Activated CD8-positive, alpha-beta T cell treated with anti-CD3 and anti-CD28 coated beads for 36 hours (primary cell): ENCODE measurements at regions not wholly inside any gene's neighbourhood (a gene's known extent, or its start where the extent isn't known, plus 50 kb on each side); places are given as distances from the start of the nearest gene placed in this dataset.

Source experiments
- ATAC-seq: fragments of 200-7000 bp; cut with Tn5 transposase; one replicate; pipeline ENCODE4 v1.10.0; 2021; ENCODE audit warnings: mild to moderate bottlenecking, moderate library complexity
- CTCF ChIA-PET: fragments of 350-600 bp; sonication (Branson Sonifier 250); formaldehyde crosslinking; loops from one replicate; lab custom pipeline; 2021; ENCODE audit warnings: antibody characterized with exemption; lab: Charles Lee
- POLR2A ChIA-PET: fragments of 350-600 bp; sonication (Branson Sonifier 250); formaldehyde crosslinking; loops from one replicate; lab custom pipeline; 2021; ENCODE audit warnings: antibody characterized with exemption; lab: Charles Lee
- DNase-seq: peaks from one replicate; pipeline ENCODE4 v3.0.0-alpha.2; 2020
- H3K27ac Mint-ChIP-seq: one replicate; pipeline ENCODE4 v1.8.0; 2021; ENCODE audit warnings: mild to moderate bottlenecking, mixed read lengths
- H3K27me3 Mint-ChIP-seq: one replicate; pipeline ENCODE4 v1.8.0; 2021; ENCODE audit warnings: mixed read lengths
- H3K36me3 Mint-ChIP-seq: one replicate; pipeline ENCODE4 v1.8.0; 2021; ENCODE audit warnings: low read depth, mixed read lengths
- H3K4me1 Mint-ChIP-seq: one replicate; pipeline ENCODE4 v1.8.0; 2021; ENCODE audit warnings: low read depth, mixed read lengths
- H3K4me3 Mint-ChIP-seq: one replicate; pipeline ENCODE4 v1.8.0; 2021; ENCODE audit warnings: mild to moderate bottlenecking, moderate library complexity, mixed read lengths
- H3K9me3 Mint-ChIP-seq: one replicate; pipeline ENCODE4 v1.8.0; 2021; ENCODE audit warnings: mixed read lengths
- CTCF ChIP-seq: fragments of 200-600 bp; IDR thresholded peaks from one replicate; pipeline ENCODE4 v1.8.0; 2022; ENCODE audit warnings: antibody characterized with exemption, mild to moderate bottlenecking
- intact Hi-C: fragments of 100-400 bp; cut with micrococcal nuclease; formaldehyde crosslinking; loops from one replicate; pipeline ENCODE4 v1.10.0; 2022

DNA sequence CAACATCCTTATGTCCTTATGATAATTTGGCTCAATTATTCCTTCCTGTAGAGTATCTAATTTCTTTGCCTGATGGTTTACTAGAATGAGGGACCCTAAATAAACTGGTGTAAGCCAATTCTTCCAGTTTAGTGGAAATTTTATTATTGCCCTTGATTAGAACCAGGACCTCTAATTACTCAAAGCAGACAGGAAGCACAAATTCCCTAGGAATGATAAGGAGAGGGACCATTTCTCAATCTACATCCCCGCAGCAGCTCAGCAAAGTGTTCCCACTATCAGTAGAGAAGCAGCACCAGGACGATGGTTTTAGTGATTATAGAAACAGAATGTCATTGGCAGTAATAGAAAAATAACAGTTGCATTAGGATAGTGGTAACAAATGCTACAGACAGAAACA, 97.1 kb downstream of the PLPPR4 start:
- ATAC-seq (no peak), DNase-seq (no peak)
- intact Hi-C loops, result no loop called here
- Mint-ChIP-seq H3K36me3 (no peaks in the 10 kb centered on the region), H3K27ac (no peak overlapping the region), H3K4me1 (no peaks in the 10 kb centered on the region), H3K27me3 (peaks cover 5% of the 10 kb centered on the region), H3K4me3 (no peak overlapping the region), H3K9me3 (no peaks in the 10 kb centered on the region)
- CTCF ChIA-PET, result no interaction called here
- POLR2A ChIA-PET, result no interaction called here
- no peak for TF ChIP-seq CTCF

GRCh38 chr1:99363531-99363930, 99.2 kb downstream of the PLPPR4 start:
- peaks cover 5% of the 10 kb centered on the region for H3K27me3 Mint-ChIP-seq
- POLR2A ChIA-PET, result no interaction called here
- DNase-seq, result no peak
- ATAC-seq, result no peak
- CTCF ChIA-PET, result no interaction called here
- no peak for TF ChIP-seq CTCF
- H3K36me3 Mint-ChIP-seq, result no peaks in the 10 kb centered on the region
- intact Hi-C loops, result no loop called here
- H3K9me3 Mint-ChIP-seq, result no peaks in the 10 kb centered on the region
- H3K27ac Mint-ChIP-seq, result no peak overlapping the region
- no peak overlapping the region for H3K4me3 Mint-ChIP-seq
- no peaks in the 10 kb centered on the region for H3K4me1 Mint-ChIP-seq

DNA sequence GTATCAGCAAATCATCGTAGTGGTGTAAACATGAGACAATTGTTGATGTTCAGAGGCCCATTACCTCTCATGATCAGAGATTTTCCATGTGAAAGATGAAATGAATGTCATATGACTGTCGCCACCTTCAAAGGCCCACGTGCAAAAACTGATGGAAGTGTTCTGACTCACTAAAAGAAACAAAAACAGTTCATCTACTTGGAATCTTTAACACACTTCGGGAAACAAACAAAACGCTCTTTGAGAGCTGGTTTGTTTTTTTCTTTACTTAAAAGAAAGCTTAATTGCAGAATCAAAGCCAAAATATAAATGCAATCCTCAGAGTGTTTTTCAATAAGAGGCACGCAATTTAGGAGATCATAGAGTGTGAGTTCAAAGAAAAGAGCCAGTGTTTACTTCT, 100.8 kb downstream of the PLPPR4 start:
- ATAC-seq, result no peak
- intact Hi-C loops, result no loop called here
- no peaks in the 10 kb centered on the region for H3K4me1 Mint-ChIP-seq
- peaks cover 3% of the 10 kb centered on the region for H3K27me3 Mint-ChIP-seq
- DNase-seq, result no peak
- TF ChIP-seq CTCF, result no peak
- ChIA-PET CTCF (interaction anchor here (0.9 kb wide), 1 partner anchor 11 kb away, joined by 3 read pairs; no protein-coding TSS in a partner anchor), POLR2A (no interaction called here)
- no peaks in the 10 kb centered on the region for H3K9me3 Mint-ChIP-seq
- no peaks in the 10 kb centered on the region for H3K36me3 Mint-ChIP-seq
- H3K27ac Mint-ChIP-seq, result no peak overlapping the region
- no peak overlapping the region for H3K4me3 Mint-ChIP-seq

DNA sequence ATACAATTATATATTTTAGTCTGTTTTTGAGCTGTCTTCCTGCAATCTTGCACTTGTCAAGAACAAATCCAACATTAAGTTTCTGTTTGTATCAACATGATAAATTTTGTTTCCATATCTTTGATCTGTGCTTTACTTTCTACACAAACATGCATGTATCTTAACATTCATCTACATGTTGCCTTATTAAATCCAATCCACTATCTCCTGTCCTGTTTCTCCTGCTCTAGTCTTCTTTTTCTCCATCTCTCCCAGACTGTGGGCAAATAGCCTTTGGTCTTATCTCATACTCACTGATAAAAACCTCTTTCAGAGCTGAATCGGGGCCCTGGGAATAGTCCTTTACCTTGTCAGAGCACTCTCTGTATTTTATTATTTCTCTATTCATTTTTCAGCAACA, 101.3 kb downstream of the PLPPR4 start:
- ATAC-seq, result no peak
- DNase-seq, result no peak
- Mint-ChIP-seq H3K9me3 (no peaks in the 10 kb centered on the region), H3K4me3 (no peak overlapping the region), H3K27me3 (peaks cover 3% of the 10 kb centered on the region), H3K36me3 (no peaks in the 10 kb centered on the region), H3K4me1 (no peaks in the 10 kb centered on the region), H3K27ac (no peak overlapping the region)
- intact Hi-C loops, result no loop called here
- no peak for TF ChIP-seq CTCF
- ChIA-PET POLR2A (no interaction called here), CTCF (interaction anchor here (0.9 kb wide), 1 partner anchor 10 kb away, joined by 3 read pairs; no protein-coding TSS in a partner anchor)

DNA sequence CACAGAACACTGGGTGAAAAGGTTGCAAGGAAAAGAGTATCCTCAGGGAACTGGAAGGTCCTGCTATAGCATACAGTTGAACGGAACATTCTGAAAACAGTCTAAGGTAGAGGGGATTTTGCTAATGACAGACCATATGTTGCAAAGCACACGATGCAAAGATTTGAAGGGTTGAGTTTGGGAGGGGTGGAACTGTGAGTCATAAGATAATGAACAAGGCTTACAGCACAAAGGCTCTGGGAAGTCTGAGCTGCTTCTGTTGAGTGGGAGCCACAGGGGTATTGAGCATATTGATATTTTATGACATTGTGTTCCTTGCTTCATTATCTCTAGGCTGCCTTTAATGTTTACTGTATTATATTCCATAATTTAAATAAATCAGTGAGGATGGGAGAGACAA, 104.9 kb downstream of the PLPPR4 start:
- DNase-seq (no peak), ATAC-seq (no peak)
- H3K27ac Mint-ChIP-seq, result no peak overlapping the region
- H3K4me3 Mint-ChIP-seq, result no peak overlapping the region
- H3K4me1 Mint-ChIP-seq, result no peaks in the 10 kb centered on the region
- TF ChIP-seq CTCF, result no peak
- no peaks in the 10 kb centered on the region for H3K9me3 Mint-ChIP-seq
- H3K36me3 Mint-ChIP-seq, result no peaks in the 10 kb centered on the region
- CTCF ChIA-PET, result no interaction called here
- H3K27me3 Mint-ChIP-seq, result peaks cover 3% of the 10 kb centered on the region
- POLR2A ChIA-PET, result no interaction called here
- intact Hi-C loops, result no loop called here
